ENCODE measurements at regions not wholly inside any gene's neighbourhood (a gene's known extent, or its start where the extent isn't known, plus 50 kb on each side); places are given as distances from the start of the nearest gene placed in this dataset.

- CTCF ChIA-PET: interaction anchor here (0.7 kb wide), 1 partner anchor 864 kb away, joined by 3 read pairs; no protein-coding TSS in a partner anchor
- BruUV-seq (replicated peaks): no TSS peak
- intact Hi-C loops (cut with micrococcal nuclease): no loop called here
- POLR2A ChIA-PET: interaction anchor here (1.1 to 1.3 kb wide), 2 partner anchors 34 to 106 kb away, joined by 4 to 5 read pairs; no protein-coding TSS in a partner anchor
- Mint-ChIP-seq H3K36me3 (ENCODE audit: insufficient read depth, unreplicated experiment) (no peaks in the 10 kb centered on the region), H3K27me3 (ENCODE audit: insufficient read depth, unreplicated experiment) (no peaks in the 10 kb centered on the region), H3K4me1 (ENCODE audit: insufficient read depth, unreplicated experiment) (peaks cover 36% of the 10 kb centered on the region), H3K27ac (ENCODE audit: low read depth, unreplicated experiment) (no peak overlapping the region), H3K9me3 (ENCODE audit: unreplicated experiment) (peaks cover 7% of the 10 kb centered on the region), H3K4me3 (ENCODE audit: unreplicated experiment) (no peak overlapping the region)
- no peak for TF ChIP-seq CTCF (IDR thresholded peaks at IDR 0.05; ENCODE audit: unreplicated experiment)
- no peak for DNase-seq (ENCODE audit: unreplicated experiment)
Measured at GRCh38 chr10:20991526-20991925, 94.4 kb upstream of the NEBL start.

- H3K4me3 Mint-ChIP-seq (ENCODE audit: unreplicated experiment): no peak overlapping the region
- BruUV-seq (replicated peaks): no TSS peak
- CTCF ChIA-PET: interaction anchor here (0.6 kb wide), 1 partner anchor 136 kb away, joined by 5 read pairs; no protein-coding TSS in a partner anchor
- DNase-seq (ENCODE audit: unreplicated experiment): peak; percentile 47
- peaks cover 7% of the 10 kb centered on the region for H3K9me3 Mint-ChIP-seq (ENCODE audit: unreplicated experiment)
- intact Hi-C loops (cut with micrococcal nuclease): no loop called here
- POLR2A ChIA-PET: interaction anchor here (0.6 to 2.1 kb wide), 6 partner anchors 11 to 105 kb away, joined by 3 to 7 read pairs (median 4); no protein-coding TSS in a partner anchor
- no peak for TF ChIP-seq CTCF (IDR thresholded peaks at IDR 0.05; ENCODE audit: unreplicated experiment)
- H3K4me1 Mint-ChIP-seq (ENCODE audit: insufficient read depth, unreplicated experiment): peaks cover 36% of the 10 kb centered on the region
- H3K27ac Mint-ChIP-seq (ENCODE audit: low read depth, unreplicated experiment): no peak overlapping the region
- no peaks in the 10 kb centered on the region for H3K36me3 Mint-ChIP-seq (ENCODE audit: insufficient read depth, unreplicated experiment)
- no peaks in the 10 kb centered on the region for H3K27me3 Mint-ChIP-seq (ENCODE audit: insufficient read depth, unreplicated experiment)
Measured at GRCh38 chr10:20990604-20991003, 93.5 kb upstream of the NEBL start.

GRCh38 chr10:20988357-20988983 lies 91.4 kb upstream of the NEBL start:
- POLR2A ChIA-PET: interaction anchor here (1.0 kb wide), 1 partner anchor 19 kb away, joined by 3 read pairs; no protein-coding TSS in a partner anchor
- Mint-ChIP-seq H3K4me1 (ENCODE audit: insufficient read depth, unreplicated experiment) (peaks cover 29% of the 10 kb centered on the region), H3K4me3 (ENCODE audit: unreplicated experiment) (no peak overlapping the region), H3K36me3 (ENCODE audit: insufficient read depth, unreplicated experiment) (no peaks in the 10 kb centered on the region), H3K27me3 (ENCODE audit: insufficient read depth, unreplicated experiment) (no peaks in the 10 kb centered on the region), H3K27ac (ENCODE audit: low read depth, unreplicated experiment) (peak overlapping the region; percentile 18), H3K9me3 (ENCODE audit: unreplicated experiment) (peaks cover 7% of the 10 kb centered on the region)
- BruUV-seq (replicated peaks): no TSS peak
- peak; percentile 41 for DNase-seq (ENCODE audit: unreplicated experiment)
- CTCF ChIA-PET: no interaction called here
- intact Hi-C loops (cut with micrococcal nuclease): no loop called here
- no peak for TF ChIP-seq CTCF (IDR thresholded peaks at IDR 0.05; ENCODE audit: unreplicated experiment)

- Mint-ChIP-seq H3K4me3 (ENCODE audit: unreplicated experiment) (no peak overlapping the region), H3K9me3 (ENCODE audit: unreplicated experiment) (peaks cover 7% of the 10 kb centered on the region), H3K4me1 (ENCODE audit: insufficient read depth, unreplicated experiment) (peaks cover 25% of the 10 kb centered on the region), H3K27ac (ENCODE audit: low read depth, unreplicated experiment) (no peak overlapping the region), H3K36me3 (ENCODE audit: insufficient read depth, unreplicated experiment) (no peaks in the 10 kb centered on the region), H3K27me3 (ENCODE audit: insufficient read depth, unreplicated experiment) (no peaks in the 10 kb centered on the region)
- DNase-seq (ENCODE audit: unreplicated experiment): no peak
- intact Hi-C loops (cut with micrococcal nuclease): no loop called here
- ChIA-PET CTCF (no interaction called here), POLR2A (interaction anchor here (0.7 to 1.1 kb wide), 2 partner anchors 8 to 65 kb away, joined by 3 to 4 read pairs; no protein-coding TSS in a partner anchor)
- TF ChIP-seq CTCF (IDR thresholded peaks at IDR 0.05; ENCODE audit: unreplicated experiment): no peak
- no TSS peak for BruUV-seq (replicated peaks)
Measured at GRCh38 chr10:20986049-20986448, 88.9 kb upstream of the NEBL start.

Data from MCF 10A (cell line).